GM23338 (cell line): ENCODE measurements at regions not wholly inside any gene's neighbourhood (a gene's known extent, or its start where the extent isn't known, plus 50 kb on each side); places are given as distances from the start of the nearest gene placed in this dataset.

Source experiments
- ATAC-seq: fragments of 200-7000 bp; cut with Tn5 transposase; 3 replicates; pipeline ENCODE4 v1.9.1; 2020
- DNase-seq: peaks from one replicate; pipeline ENCODE4 v3.0.0-alpha.2; 2015; ENCODE audit warnings: low spot score
- H2AFZ ChIP-seq: fragments of 200-600 bp; sonication (generic); 2 replicates; pipeline ENCODE4 v1.8.0; 2016; ENCODE audit warnings: antibody characterized with exemption, mild to moderate bottlenecking, moderate library complexity
- H3F3A ChIP-seq: fragments of 200-600 bp; sonication (generic); replicated peaks from 2 replicates; pipeline ENCODE4 v1.8.0; 2017; ENCODE audit warnings: antibody characterized with exemption, mixed run types, low read depth
- H3K27ac ChIP-seq: fragments of 200-600 bp; sonication (generic); 2 replicates; pipeline ENCODE4 v1.6.1; 2016; ENCODE audit warnings: low read depth
- H3K27me3 ChIP-seq: fragments of 200-600 bp; sonication (generic); 2 replicates; pipeline ENCODE4 v1.8.0; 2016; ENCODE audit warnings: mild to moderate bottlenecking, mixed run types, moderate library complexity; ENCODE audit not compliant: insufficient read depth
- H3K36me3 ChIP-seq: fragments of 200-600 bp; sonication (generic); 2 replicates; pipeline ENCODE4 v1.8.0; 2016; ENCODE audit warnings: mild to moderate bottlenecking; ENCODE audit not compliant: insufficient read depth
- H3K4me1 ChIP-seq: fragments of 200-600 bp; sonication (generic); 2 replicates; pipeline ENCODE4 v1.8.0; 2016; ENCODE audit warnings: mild to moderate bottlenecking, moderate library complexity; ENCODE audit not compliant: insufficient read depth
- H3K4me2 ChIP-seq: fragments of 200-600 bp; sonication (generic); 2 replicates; pipeline ENCODE4 v1.7.1; 2017; ENCODE audit warnings: mixed run types
- H3K4me3 ChIP-seq: fragments of 200-600 bp; sonication (generic); 2 replicates; pipeline ENCODE4 v1.6.1; 2016; ENCODE audit warnings: mixed run types
- H3K79me2 ChIP-seq: fragments of 200-600 bp; sonication (generic); replicated peaks from 2 replicates; pipeline ENCODE4 v1.8.0; 2017; ENCODE audit warnings: mild to moderate bottlenecking; ENCODE audit not compliant: insufficient read depth
- H3K9me2 ChIP-seq: fragments of 200-600 bp; sonication (generic); 2 replicates; pipeline ENCODE4 v1.8.0; 2017; ENCODE audit not compliant: insufficient read depth
- H4K20me1 ChIP-seq: fragments of 200-600 bp; sonication (generic); replicated peaks from 2 replicates; pipeline ENCODE4 v1.8.0; 2017; ENCODE audit warnings: mild to moderate bottlenecking; ENCODE audit not compliant: insufficient read depth
- H3K27ac Mint-ChIP-seq: 2 replicates; pipeline ENCODE4 v1.8.0; 2020; ENCODE audit warnings: inconsistent platforms, mild to moderate bottlenecking, moderate library complexity, mixed read lengths
- H3K27me3 Mint-ChIP-seq: 3 replicates; pipeline ENCODE4 v1.8.0; 2022; ENCODE audit warnings: low read depth, mild to moderate bottlenecking, moderate library complexity, mixed read lengths, inconsistent platforms; ENCODE audit not compliant: insufficient read depth, poor library complexity
- H3K36me3 Mint-ChIP-seq: 3 replicates; pipeline ENCODE4 v1.8.0; 2021; ENCODE audit warnings: low read depth, mild to moderate bottlenecking, inconsistent platforms, moderate library complexity, mixed read lengths
- H3K4me1 Mint-ChIP-seq: 3 replicates; pipeline ENCODE4 v1.8.0; 2020; ENCODE audit warnings: mild to moderate bottlenecking, inconsistent platforms, mixed read lengths
- H3K4me3 Mint-ChIP-seq: 3 replicates; pipeline ENCODE4 v1.8.0; 2021; ENCODE audit warnings: moderate library complexity, mild to moderate bottlenecking, inconsistent platforms, mixed read lengths
- H3K9me3 Mint-ChIP-seq: 3 replicates; pipeline ENCODE4 v1.8.0; 2020; ENCODE audit warnings: moderate library complexity, mild to moderate bottlenecking, inconsistent platforms, mixed read lengths
- CREB1 ChIP-seq: fragments of 250-450 bp; sonication (Bioruptor Pico); IDR thresholded peaks from 2 replicates; pipeline ENCODE4 v1.5.0; 2020; ENCODE audit warnings: low read depth, mild to moderate bottlenecking, moderate library complexity
- EZH2 ChIP-seq: fragments of 200-600 bp; sonication (generic); IDR thresholded peaks from one replicate; pipeline ENCODE4 v1.8.0; 2017; ENCODE audit warnings: antibody characterized with exemption, mild to moderate bottlenecking, low read depth; ENCODE audit not compliant: unreplicated experiment
- EZH2phosphoT487 ChIP-seq: fragments of 200-600 bp; sonication (generic); IDR thresholded peaks from one replicate; pipeline ENCODE4 v1.8.1; 2018; ENCODE audit warnings: antibody characterized with exemption; ENCODE audit not compliant: unreplicated experiment
- NANOG ChIP-seq: IDR thresholded peaks from 2 replicates; pipeline ENCODE4 v1.6.1; 2016; ENCODE audit warnings: antibody characterized with exemption, borderline replicate concordance
- POLR2AphosphoS5 ChIP-seq: IDR thresholded peaks from 2 replicates; pipeline ENCODE4 v1.6.1; 2016; ENCODE audit warnings: antibody characterized with exemption, low read depth
- STAT1 ChIP-seq: IDR thresholded peaks from one replicate; pipeline ENCODE4 v1.6.1; 2016; ENCODE audit warnings: antibody characterized with exemption; ENCODE audit not compliant: unreplicated experiment
- ZNF331 ChIP-seq: fragments of 250-450 bp; sonication (Bioruptor Pico); IDR thresholded peaks from 2 replicates; pipeline ENCODE4 v1.5.0; 2020; ENCODE audit warnings: low read depth, mild to moderate bottlenecking, moderate library complexity
- TF ChIP-seq, protein P1 (sequence below): IDR thresholded peaks from one replicate; pipeline ENCODE4 v1.6.1; 2018; ENCODE audit warnings: antibody characterized with exemption; ENCODE audit not compliant: unreplicated experiment
- TF ChIP-seq, protein P2 (sequence below), 2 experiments: fragments of 200-600 bp in 1 of 2; sonication (generic) in 1 of 2; conservative IDR thresholded peaks; 2 replicates each; pipeline versions ENCODE4 v1.5.1 to v1.6.1; 2016 to 2017; ENCODE audit warnings: antibody characterized with exemption in 2 of 2, low read depth in 2 of 2, mild to moderate bottlenecking in 2 of 2, moderate library complexity in 1 of 2
- TF ChIP-seq, protein P3 (sequence below): IDR thresholded peaks from 2 replicates; pipeline ENCODE4 v1.6.1; 2016; ENCODE audit warnings: antibody characterized with exemption

DNA sequence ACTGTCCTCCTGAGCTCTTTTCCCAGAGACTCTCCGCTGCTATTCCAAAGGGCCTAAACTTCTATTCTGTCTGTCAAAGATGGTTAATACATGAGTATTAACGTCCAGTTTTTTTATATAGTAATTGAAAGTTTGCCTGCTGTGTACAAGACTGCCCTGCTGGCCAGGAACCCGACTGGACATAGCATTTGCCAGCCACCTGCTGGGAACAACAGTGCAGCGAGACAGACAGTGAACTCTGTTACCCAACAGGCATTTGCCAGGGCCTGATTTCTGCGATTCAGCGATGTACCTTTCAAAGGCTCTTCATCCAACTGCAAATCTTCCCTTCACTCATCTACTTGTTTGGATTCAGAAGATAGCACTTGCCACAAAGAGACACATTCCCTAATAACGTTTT lies 128.8 kb upstream of the SEM1 start:
- no peaks in the 10 kb centered on the region for H4K20me1 ChIP-seq

DNA sequence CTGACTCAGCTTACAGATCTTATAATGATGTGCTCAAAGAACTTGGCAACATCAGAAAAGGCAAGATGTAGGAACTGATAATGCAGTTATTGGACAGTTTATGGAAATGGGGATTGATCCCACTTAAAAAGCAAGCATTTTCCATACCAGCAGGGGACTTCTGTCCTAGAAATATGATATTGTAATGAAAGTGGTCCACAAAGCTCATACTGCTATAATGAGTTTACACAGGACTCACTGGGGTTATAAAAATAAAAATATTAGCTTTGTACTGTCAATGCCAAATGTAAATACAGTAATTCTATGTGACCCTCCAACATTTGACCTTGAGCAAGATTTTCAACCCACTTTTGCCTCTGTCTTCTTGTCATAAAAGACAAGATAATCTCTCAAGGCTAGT lies 145.5 kb upstream of the SEM1 start:
- Mint-ChIP-seq H3K27ac (no peak overlapping the region), H3K27me3 (peaks cover 2% of the 10 kb centered on the region), H3K36me3 (no peaks in the 10 kb centered on the region), H3K9me3 (no peaks in the 10 kb centered on the region), H3K4me3 (no peak overlapping the region), H3K4me1 (no peaks in the 10 kb centered on the region)
- Histone ChIP-seq H3K36me3 (no peaks in the 10 kb centered on the region), H3K4me2 (no peak overlapping the region), H3K27me3 (no peaks in the 10 kb centered on the region), H4K20me1 (no peaks in the 10 kb centered on the region), H3K27ac (no peak overlapping the region), H2AFZ (no peak overlapping the region), H3K4me1 (no peaks in the 10 kb centered on the region), H3K79me2 (no peaks in the 10 kb centered on the region), H3K4me3 (no peak overlapping the region), H3K9me2 (no peaks in the 10 kb centered on the region), H3F3A (no peaks in the 10 kb centered on the region)
- ATAC-seq (no peak), DNase-seq (no peak)
- no peak for TF ChIP-seq EZH2
- TF ChIP-seq ZNF331 (CRISPR knock-in tag): no peak
- TF ChIP-seq CREB1 (CRISPR knock-in tag): no peak
- no peak for TF ChIP-seq EZH2phosphoT487
- no peak for TF ChIP-seq NANOG

More for the DNA sequence above, 128.8 kb upstream of the SEM1 start:
- no peak for ATAC-seq
- H3K27ac ChIP-seq: no peak overlapping the region
- H3K4me2 ChIP-seq: no peak overlapping the region
- no peaks in the 10 kb centered on the region for H3K36me3 Mint-ChIP-seq
- no peaks in the 10 kb centered on the region for H3K4me1 Mint-ChIP-seq
- H2AFZ ChIP-seq: no peak overlapping the region
- no peaks in the 10 kb centered on the region for H3K79me2 ChIP-seq
- H3K9me3 Mint-ChIP-seq: no peaks in the 10 kb centered on the region
- H3K9me2 ChIP-seq: no peaks in the 10 kb centered on the region
- DNase-seq: no peak
- H3K4me1 ChIP-seq: no peaks in the 10 kb centered on the region
- H3K4me3 Mint-ChIP-seq: no peak overlapping the region
- H3K27me3 Mint-ChIP-seq: no peaks in the 10 kb centered on the region
- TF ChIP-seq, protein P1, sequence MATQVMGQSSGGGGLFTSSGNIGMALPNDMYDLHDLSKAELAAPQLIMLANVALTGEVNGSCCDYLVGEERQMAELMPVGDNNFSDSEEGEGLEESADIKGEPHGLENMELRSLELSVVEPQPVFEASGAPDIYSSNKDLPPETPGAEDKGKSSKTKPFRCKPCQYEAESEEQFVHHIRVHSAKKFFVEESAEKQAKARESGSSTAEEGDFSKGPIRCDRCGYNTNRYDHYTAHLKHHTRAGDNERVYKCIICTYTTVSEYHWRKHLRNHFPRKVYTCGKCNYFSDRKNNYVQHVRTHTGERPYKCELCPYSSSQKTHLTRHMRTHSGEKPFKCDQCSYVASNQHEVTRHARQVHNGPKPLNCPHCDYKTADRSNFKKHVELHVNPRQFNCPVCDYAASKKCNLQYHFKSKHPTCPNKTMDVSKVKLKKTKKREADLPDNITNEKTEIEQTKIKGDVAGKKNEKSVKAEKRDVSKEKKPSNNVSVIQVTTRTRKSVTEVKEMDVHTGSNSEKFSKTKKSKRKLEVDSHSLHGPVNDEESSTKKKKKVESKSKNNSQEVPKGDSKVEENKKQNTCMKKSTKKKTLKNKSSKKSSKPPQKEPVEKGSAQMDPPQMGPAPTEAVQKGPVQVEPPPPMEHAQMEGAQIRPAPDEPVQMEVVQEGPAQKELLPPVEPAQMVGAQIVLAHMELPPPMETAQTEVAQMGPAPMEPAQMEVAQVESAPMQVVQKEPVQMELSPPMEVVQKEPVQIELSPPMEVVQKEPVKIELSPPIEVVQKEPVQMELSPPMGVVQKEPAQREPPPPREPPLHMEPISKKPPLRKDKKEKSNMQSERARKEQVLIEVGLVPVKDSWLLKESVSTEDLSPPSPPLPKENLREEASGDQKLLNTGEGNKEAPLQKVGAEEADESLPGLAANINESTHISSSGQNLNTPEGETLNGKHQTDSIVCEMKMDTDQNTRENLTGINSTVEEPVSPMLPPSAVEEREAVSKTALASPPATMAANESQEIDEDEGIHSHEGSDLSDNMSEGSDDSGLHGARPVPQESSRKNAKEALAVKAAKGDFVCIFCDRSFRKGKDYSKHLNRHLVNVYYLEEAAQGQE: no peak
- no peak for TF ChIP-seq NANOG
- no peak overlapping the region for H3K27ac Mint-ChIP-seq
- H3K27me3 ChIP-seq: no peaks in the 10 kb centered on the region
- H3K36me3 ChIP-seq: no peaks in the 10 kb centered on the region
- no peaks in the 10 kb centered on the region for H3F3A ChIP-seq
- no peak overlapping the region for H3K4me3 ChIP-seq

DNA sequence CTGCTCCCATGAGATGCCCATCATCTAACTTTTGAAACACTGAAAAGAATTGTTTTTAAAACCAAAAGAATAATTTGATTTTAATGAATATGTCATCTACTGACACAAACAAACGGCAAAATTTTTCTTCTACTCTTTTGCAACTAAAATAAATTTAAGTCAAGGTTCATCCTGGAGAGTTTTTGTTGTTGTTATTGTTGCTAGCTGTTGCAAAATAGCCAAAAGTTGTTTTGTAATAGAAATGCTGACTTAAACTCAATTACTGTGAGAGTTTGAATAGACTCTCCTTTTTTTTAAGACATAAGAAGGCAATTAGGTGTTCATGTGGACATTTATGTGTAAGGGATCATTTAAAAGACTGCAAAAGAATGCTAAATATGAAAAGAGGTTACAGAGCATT lies 146.0 kb upstream of the SEM1 start:
- Histone ChIP-seq H3K27ac (no peak overlapping the region), H2AFZ (no peak overlapping the region), H3K4me3 (no peak overlapping the region), H4K20me1 (no peaks in the 10 kb centered on the region), H3K4me2 (no peak overlapping the region), H3K9me2 (no peaks in the 10 kb centered on the region), H3K27me3 (no peaks in the 10 kb centered on the region), H3K36me3 (no peaks in the 10 kb centered on the region), H3K4me1 (no peaks in the 10 kb centered on the region), H3F3A (no peaks in the 10 kb centered on the region), H3K79me2 (no peaks in the 10 kb centered on the region)
- DNase-seq: no peak
- Mint-ChIP-seq H3K9me3 (no peaks in the 10 kb centered on the region), H3K27me3 (peaks cover 2% of the 10 kb centered on the region), H3K36me3 (no peaks in the 10 kb centered on the region), H3K27ac (no peak overlapping the region), H3K4me1 (no peaks in the 10 kb centered on the region), H3K4me3 (no peak overlapping the region)
- TF ChIP-seq, protein P2, sequence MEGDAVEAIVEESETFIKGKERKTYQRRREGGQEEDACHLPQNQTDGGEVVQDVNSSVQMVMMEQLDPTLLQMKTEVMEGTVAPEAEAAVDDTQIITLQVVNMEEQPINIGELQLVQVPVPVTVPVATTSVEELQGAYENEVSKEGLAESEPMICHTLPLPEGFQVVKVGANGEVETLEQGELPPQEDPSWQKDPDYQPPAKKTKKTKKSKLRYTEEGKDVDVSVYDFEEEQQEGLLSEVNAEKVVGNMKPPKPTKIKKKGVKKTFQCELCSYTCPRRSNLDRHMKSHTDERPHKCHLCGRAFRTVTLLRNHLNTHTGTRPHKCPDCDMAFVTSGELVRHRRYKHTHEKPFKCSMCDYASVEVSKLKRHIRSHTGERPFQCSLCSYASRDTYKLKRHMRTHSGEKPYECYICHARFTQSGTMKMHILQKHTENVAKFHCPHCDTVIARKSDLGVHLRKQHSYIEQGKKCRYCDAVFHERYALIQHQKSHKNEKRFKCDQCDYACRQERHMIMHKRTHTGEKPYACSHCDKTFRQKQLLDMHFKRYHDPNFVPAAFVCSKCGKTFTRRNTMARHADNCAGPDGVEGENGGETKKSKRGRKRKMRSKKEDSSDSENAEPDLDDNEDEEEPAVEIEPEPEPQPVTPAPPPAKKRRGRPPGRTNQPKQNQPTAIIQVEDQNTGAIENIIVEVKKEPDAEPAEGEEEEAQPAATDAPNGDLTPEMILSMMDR (conservative IDR thresholded peaks at IDR 0.05; ENCODE audit: low read depth in 2 of 2): no peak
- TF ChIP-seq POLR2AphosphoS5: no peak
- TF ChIP-seq CREB1 (CRISPR knock-in tag): no peak
- TF ChIP-seq, protein P3, sequence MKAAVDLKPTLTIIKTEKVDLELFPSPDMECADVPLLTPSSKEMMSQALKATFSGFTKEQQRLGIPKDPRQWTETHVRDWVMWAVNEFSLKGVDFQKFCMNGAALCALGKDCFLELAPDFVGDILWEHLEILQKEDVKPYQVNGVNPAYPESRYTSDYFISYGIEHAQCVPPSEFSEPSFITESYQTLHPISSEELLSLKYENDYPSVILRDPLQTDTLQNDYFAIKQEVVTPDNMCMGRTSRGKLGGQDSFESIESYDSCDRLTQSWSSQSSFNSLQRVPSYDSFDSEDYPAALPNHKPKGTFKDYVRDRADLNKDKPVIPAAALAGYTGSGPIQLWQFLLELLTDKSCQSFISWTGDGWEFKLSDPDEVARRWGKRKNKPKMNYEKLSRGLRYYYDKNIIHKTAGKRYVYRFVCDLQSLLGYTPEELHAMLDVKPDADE: no peak
- TF ChIP-seq NANOG: no peak
- no peak for TF ChIP-seq STAT1
- no peak for TF ChIP-seq EZH2phosphoT487
- TF ChIP-seq, protein P1: no peak
- ATAC-seq: no peak
